Stimulated activated CD8-positive, alpha-beta memory T cell treated with anti-CD3 and anti-CD28 coated beads, Interleukin-15, amount 100 ng/mL, for 48 hours (primary cell): ENCODE measurements at regions not wholly inside any gene's neighbourhood (a gene's known extent, or its start where the extent isn't known, plus 50 kb on each side); places are given as distances from the start of the nearest gene placed in this dataset.

ENCODE experiments used
- DNase-seq, 2 donors: peaks; one replicate each; pipeline ENCODE4 v3.0.0-alpha.2; 2020; ENCODE audit warnings: low read depth in 2 of 2

DNA sequence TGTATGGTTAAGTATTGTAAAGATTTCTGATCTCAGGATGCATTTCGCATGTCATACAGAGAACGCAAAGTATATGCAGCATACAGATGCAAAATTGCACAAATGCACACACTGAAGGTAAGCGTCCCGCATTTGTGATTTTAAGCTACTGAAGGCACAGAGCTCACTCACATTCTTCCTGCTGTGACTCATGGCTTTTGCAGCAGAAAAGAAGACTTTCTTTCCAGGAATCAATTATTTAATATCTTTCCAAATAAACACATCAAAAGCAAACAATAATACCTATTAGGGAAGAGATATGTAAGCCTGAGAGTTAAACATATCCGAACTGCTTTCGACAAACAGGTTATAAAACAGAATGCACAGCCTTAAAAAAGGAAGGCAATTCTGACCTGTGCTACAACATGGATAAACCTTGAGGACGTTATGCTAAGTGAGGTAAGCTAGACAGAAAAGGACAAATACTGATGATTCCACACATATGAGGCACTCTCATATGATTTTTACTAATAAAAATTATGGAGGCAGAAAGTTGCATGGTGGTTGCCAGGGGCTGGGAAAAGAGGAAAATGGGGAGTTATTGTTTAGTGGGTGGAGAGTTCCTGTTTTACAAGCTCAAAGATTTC, 109.0 kb downstream of the TFAP2A start:
- DNase-seq, result no peak

DNA sequence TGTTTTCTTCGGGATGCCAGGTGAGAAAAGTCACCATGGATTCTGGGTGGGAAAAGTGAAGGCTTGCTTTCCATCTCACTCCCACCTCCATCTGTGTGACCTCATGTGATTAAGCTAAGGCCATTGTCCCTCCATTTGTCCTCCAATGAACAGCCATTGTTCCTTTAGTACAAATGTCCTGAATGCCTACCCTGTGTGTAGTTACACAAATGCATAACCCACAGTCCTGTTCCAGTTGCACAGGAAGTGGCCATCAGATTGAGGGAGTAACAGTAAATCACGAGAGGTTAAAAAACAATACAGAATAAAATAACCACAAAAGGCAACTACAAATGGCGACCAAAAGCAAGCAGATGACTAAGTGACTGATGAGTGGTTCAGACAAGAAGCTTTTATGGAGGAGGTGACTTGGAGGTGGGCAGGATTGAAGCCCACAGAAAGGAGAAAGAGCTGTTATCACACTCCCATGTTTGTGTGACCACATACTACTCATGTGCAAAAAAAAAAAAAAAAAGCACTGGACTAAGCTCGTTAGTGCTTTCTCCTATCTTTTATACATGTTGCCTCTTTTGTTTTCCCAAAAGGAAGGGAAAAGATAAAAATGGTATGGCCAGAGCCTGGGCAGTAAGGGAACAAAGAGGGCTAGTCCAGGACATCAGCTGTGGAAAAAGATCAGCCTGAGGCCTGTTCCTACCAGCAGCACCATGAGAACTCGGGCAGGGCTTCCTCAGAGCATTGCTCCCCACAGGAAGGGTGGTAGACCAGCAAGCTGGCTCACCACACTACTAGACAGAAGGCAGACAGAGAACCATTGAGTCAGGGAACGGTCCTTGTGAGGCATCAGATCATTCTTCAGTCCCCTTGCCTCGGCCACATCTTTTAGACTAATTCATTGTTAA, 111.0 kb downstream of the TFAP2A start:
- DNase-seq, result no peak

DNA sequence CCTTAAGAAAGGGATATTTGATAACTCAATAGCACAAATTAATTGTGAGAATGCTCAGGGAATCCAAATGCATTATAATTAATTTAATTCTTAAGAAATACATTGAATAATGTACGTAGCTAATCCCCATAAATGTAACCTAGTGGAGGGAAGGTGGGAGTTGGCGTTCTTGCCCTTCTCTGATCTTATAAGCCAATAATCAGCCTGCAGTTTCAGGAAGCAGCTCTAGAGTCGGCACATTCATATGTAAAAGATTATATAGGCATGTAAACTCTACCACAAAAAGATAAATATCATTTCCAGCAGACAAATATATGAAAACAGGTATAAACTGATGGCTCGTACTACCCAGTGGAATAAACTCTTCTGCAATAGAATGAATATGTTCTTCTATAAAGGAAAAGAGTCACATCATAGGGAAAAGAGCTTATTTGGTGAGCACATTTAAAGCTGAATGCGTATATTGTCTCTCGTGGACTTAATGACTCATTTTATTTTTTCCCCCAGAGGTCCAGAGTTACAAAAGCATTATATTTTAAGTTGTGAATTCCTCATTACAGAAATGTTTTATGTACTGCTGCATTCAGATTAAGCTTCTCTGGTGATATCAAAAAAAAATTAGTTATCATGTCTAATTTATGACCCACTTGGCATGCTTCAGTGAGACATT, 112.2 kb downstream of the TFAP2A start:
- no peak for DNase-seq

DNA sequence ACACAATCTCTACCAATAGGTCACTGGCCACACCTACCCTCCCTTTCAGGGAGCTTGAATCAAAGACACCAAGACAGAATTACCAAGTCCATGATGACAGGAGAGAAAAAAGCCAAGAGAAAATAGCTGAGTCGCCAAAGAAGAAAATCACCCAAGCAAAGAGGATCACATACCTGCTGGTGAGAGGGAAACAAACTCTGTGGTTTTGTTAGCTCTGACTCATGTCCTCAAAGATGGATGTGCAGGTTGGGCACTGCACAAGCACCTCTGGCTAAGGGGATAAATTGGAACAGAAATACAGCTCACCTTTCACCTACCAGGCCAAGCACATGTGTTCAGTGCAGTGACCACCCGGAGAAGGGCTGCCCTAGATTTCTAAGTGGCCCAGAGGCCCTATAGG, 114.8 kb downstream of the TFAP2A start:
- no peak for DNase-seq

DNA sequence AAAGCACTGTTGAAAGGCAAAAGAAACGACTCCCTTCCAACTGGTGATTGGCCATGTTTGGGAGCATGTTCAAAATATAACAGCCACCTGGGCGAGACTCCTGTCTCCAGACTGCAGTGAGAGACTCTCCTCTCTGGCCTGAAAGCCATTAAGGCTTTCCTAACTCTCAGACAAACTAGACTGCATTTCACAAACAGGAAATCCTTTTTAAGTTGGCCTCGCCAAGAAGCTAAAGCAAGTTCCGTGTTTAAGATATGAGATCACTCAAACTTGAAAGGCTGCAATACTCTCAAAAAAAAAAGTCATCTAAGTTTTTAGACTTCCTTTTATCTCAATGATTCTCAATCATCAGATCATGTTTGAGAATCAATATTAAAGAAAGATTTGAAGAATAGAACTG, 117.0 kb downstream of the TFAP2A start:
- no peak for DNase-seq

DNA sequence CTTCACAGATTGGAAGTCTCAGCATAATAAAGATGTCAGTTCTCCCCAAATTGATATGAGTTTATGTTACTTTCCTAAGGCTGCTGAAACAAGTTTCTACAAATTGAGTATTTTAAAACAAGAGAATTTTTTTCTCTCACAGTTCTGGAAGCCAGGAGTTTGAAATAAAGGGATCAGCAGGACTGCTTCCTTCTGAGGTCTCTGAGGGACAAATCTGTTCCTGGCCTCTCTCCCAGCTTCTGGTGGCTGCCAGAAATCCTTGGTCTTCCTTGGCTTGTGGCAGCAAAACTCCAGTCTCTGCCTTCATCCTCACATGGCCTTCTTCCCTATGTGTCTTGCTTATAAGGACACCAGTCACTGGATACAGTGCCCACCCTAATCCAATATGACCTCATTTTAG, 136.1 kb downstream of the TFAP2A start:
- no peak for DNase-seq

DNA sequence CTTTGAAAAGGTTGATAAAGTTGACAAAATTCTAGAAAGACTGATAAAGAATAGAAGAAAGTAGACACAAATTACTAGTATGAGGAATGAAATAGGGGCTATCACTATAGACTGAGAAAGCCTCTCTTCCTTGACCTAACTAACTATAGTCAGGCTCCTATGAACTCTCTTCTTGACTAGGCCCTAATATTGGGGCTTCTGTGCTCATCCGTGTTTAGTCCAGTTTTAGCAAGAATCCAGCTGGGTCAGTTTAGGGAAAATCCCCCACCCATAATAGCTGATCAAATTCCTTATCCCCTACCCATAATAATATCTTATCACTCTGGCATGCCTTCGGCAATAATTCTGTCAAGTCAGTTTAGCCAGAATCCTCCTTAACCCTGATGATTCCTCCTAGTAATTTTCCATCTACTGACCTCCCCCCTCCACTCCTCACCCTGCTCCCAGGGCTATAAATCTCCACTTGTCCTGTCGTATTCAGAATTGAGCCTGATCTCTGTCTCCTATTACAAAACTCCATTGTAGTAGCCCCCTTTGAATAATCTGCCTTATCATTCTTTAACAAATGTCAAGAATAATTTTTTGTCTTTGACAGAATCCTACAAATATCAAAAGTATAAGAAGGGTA, 138.1 kb downstream of the TFAP2A start:
- DNase-seq, result no peak

DNA sequence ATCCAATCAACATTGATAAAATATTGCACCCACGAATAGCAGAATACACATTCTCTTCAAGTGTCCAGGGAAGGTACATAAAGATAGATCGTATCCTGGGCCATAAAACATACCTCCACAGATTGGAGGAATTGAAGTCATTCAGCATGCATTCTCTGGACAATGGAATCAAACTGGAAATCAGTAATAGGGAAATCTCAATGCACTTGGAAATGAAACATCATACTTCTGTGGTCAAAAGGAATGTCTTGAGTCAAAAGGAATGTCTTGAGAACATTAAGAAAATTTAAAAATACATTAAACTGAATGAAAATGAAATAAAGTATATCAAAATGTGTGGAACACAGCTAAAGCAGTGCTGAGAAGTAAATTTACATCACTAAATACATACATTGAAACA, 138.8 kb downstream of the TFAP2A start:
- no peak for DNase-seq

DNA sequence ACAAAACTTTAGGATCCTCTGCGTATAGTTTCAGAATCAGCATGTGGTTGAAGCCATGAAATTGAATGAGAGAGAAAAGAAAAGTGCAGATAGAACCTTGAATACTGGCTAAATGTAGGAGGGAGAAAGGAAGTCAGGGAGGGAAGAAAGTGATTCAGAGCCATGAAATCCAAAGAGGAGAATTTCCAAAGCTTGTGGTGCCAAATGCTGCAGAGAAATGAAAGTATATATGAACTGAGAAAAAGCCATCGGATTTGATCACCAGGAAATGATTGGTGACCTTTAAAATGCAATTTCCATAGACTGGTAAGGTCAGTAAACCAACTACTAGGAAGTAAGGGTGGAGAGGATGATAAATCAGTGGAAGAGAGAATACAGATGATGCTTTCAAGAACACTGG, 142.3 kb downstream of the TFAP2A start:
- DNase-seq, result no peak

DNA sequence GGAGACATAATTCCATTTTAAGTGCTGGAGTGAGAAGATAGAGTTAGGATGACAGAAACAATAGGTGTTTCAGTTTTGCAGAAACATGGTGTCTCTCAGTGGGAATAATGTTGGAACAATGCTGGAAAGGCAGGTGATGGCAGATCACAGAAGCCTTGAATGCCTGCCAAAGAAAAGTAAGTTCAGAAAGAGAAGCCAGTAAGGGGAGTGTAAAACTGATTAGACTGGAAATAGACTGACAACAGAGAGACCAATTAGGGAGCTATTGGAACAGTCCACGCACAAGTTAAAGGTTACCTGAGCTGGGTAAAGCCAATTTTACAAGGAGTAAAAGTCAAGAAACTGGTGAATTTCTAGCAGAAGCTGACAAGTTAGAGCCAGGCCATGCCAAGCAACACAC, 142.9 kb downstream of the TFAP2A start:
- DNase-seq, result no peak

DNA sequence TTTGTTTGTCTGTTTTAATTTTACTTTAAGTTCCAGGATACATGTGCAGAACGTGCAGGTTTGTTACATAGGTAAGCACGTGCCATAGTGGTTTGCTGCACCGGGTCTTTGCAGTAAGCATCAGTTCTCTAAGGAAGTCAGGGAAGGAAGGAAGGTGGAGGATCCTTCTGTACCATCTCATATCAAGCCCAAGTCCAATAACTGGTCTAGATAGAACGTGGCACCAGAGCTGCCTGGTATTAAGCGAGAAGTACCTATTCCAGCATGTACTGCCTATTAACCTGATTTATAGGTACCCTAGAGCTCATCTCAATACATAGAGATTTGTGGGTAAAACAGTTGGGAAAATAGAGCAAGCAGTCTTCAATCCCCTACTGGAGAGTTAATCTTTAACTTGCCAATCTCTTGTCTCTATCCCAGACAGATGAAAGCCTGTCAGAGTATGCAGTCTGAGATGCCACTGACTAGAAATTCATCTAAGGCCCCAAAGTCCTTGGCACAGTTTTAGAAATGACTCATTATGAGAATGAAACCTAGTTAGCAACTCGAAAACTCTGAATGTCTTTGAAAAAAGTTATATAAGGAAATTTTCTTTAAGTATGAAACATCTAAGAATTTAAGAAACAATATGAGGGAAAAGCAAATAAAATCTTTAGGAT, 144.9 kb downstream of the TFAP2A start:
- no peak for DNase-seq

DNA sequence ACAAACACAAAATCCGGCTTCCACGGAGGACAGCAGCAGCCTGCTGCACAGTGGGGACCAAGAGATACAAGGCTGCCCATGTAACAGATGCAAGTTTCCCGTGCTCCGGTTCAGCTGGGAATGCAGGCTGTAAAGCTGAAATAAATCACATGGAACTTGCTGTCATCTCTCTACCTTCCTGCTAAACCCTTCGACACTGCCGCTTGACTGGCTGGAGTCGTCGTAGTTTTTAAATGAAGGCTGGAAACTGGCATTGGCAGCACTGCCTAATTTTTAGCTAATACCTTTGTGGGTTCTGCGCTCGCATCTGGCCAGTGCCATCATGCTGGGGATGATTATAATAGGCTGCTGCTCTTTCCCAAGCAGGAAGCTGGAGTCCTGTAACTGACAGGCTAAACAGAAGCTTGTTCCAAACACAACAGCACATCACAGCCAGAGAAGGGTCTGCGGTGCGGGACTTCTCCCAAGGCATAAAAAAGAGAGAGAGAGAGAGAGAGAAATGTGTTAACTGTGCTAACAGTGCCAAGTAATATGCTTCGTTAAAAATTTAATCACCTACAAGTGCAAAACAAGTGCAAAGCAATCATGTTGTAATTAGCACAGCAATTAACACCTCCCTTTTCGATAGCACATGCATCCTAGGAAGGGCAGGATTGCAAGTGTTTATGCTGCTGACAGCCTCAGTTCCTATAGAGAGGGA, 146.1 kb downstream of the TFAP2A start:
- DNase-seq, result no peak

DNA sequence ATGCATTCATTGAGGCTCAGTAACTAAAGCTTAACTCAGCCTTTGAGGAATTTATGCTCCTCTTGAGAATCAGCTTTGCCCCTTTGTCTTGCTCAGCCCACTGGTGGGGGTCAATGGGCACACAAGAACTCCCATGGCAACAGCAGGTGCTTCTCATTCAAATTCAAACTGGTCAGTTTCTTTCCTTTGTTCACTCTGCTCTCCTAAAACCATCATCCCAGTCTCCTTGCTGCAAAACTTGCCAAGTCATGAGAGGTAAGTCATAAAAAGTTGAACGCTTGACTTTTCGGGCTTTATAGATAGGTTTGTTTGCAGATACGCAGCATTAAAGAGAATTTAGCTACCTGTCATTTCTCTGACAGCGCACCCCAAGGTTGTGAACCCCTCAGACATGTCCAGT, 146.8 kb downstream of the TFAP2A start:
- DNase-seq, result no peak

DNA sequence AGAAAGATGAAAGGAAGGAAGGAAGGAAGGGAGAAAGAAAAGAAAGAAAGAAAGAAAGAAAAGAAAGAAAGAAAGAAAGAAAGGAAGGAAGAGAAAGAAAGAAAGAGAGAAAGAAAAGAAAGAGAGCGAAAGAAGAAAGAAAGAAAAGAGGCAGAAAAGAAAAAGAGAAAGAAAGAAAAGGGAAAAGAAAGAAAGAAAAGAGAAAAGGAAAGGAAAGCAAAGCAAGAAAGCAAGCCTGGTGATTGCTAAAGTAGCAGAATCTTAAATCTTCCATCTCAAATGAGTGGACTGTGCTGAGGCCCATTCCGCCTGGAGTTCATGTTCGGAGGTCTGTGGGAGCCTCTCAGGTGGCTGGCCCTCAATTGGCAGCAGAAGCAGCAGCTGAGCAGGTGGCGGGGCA, 148.4 kb downstream of the TFAP2A start:
- no peak for DNase-seq

DNA sequence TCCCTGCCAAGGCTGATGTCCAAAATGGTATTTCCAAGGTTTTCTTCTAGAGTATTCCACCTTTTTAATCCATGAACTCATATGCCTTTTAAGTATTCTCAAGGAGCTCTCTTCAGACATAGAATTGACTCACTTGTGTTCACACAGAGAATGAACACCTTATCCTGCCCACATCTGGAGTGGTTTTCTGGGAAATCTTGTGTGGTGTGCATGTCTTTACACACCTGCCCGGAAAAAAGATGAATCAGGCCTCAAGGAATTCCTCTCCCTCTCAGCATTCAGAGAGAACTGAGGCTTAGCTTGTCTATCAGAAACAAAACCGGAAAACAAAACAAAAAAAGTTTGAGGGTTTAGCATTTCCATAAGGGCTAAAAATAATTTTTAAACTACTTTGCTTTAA, 148.8 kb downstream of the TFAP2A start:
- DNase-seq, result no peak

DNA sequence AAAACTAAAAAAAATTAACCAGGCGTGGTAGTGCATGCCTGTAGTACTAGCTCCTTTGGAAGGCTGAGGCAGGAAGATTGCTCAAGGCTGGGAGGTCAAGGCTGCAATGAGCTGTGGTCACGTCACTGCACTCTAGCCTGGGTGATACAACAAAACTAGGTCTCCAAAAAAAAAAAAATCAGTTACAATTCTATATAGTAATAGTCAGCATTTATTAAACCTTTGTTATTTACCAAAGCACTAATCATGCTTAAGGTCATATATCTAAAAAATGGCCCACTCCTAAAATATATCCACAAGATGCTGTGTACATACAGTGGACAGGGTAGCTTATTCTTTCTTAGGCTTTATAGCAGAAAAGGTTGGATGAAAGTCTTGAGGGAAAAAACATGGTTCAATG, 152.4 kb downstream of the TFAP2A start:
- no peak for DNase-seq

DNA sequence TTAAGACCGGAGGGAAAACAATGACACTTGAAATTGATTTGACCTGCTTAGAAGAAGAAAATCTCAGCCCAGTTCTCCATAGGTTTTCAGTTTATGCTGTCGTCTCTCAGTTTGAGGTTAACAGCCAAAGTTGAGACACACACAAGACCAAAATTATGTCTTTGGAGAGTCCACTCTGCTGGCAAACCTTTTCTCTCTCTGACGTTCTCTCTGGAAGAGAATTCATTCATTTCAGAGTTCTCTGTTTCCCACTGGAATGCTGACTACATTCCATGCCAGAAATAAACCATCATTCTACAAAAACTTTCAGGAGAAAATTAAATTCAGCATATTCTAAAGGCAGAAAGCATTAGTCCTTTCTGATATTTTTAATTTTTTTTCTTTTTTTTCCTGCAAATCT, 155.2 kb downstream of the TFAP2A start:
- DNase-seq, result no peak

DNA sequence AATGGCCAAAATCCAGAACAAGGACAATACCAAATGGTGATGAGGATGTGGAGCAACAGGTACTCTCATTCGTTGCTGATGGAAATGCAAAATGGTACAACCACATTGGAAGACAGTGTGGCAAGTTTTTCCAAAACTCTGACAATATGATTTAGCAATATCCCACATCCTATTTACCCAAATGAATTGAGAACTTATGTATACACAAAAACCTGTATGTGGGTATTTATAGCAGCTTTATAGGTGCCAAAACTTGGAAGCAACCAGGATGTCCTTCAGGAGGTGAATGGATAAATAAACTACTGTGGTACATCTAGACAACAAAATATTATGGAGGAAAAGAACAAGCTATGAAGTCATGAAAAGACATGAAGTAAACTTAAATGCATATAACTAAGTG, 156.5 kb downstream of the TFAP2A start:
- no peak for DNase-seq

DNA sequence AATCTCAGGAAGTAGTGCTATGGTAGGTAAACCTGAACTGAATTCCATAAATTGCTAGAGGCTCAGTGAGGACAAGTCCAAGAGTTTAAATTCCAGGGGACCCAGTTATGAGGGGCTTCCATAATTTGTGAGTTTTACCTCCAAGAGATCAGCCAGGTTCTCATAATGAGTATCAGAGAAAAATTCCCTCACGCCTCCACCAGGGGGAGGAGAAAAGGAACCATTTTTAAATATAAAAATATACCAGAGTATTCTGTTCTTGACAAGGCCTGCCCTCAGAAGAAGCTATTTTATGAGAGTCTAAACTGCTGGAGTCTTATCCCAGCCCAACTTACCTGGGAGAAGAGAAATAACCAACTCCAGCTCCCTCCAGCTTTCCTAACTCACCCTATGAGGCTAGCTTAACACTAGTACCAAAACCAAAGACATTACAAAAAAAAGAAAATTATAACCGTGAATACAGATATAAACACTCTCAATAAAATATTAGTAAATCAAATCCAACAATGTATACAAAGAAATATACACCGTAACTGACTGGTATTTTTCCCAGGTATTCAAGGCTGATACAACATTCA, 158.7 kb downstream of the TFAP2A start:
- no peak for DNase-seq

DNA sequence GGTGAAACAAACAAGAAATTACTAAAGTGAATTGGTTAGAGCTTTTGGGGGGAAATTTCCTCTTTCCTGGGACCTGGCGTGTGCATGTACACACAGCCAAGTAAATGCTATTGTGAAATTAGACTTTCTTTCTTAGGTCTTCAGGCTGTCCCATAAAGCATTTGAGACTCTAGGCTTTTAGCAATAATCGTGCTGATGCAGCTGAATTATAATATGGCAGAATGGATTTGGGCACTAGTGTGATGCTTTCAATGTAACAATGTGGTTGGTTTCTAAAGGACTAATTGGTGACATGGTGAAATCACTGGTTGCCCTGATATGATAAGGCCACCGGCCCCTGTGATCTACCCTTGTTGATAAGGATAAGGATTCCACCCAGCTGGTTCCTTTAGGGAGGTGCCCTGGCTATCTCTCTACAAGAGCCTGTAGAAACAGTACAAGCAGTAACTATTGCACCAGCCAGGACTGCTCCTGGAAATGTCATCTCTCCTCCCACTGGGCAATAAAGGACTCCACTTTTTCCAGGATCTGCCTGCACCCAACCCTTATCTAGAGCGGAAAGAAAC, 164.1 kb downstream of the TFAP2A start:
- DNase-seq, result no peak

DNA sequence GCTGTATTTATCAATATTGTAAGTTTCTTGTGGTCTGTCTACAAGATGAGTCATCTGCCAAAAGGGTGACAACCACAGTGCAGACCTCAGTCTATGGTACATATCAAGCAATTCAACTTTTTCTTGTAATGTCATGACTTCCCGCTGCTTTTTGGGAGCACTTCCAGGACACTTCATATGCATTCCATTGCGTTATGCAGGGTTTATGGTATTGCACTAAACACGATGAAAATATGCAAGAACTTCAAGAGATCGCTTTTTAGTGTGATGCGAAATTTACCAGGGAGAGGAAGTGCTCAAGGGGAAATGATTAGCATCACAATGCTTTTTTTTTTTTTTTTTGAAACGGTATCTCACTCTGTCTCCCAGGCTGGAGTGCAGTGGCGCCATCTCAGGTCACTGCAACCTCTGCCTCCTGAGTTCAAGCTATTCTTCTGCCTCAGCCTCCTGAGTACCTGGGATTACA, 166.5 kb downstream of the TFAP2A start:
- no peak for DNase-seq
